ENCODE measurements at regions not wholly inside any gene's neighbourhood (a gene's known extent, or its start where the extent isn't known, plus 50 kb on each side); places are given as distances from the start of the nearest gene placed in this dataset.

GRCh38 chr1:101108111-101108500, 82.5 kb upstream of the DPH5 start:
- DNase-seq (ENCODE audit: low read depth) = no peak
- in situ Hi-C loops (cut with HindIII; ENCODE audit: low pct_unique_long_range_greater_than_20kb, low sequenced_read_pairs) = no loop called here

DNA sequence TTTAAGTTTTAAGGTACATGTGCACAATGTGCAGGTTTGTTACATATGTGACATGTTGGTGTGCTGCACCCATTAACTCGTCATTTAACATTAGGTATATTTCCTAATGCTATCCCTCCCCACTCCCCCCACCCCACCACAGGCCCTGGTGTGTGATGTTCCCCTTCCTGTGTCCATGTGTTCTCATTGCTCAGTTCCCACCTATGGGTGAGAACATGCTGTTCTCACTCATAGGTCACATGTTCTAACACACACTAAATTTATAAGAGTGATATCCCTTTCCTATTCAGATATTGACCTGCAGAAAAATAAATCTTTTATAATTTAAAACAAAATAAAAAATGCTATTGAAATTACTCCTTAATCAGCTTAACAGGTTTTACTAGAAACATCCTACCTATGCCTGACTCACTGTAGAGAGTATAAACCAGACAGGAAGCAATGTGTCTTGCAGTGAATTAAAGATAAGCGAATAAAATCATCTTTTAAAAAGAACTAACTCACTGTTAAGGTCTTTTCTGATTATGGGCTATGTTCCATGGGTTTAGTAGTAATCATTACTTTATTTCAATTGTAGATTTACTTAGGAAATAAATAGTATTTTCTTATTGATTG, 82.0 kb upstream of the DPH5 start:
- no peak for DNase-seq (ENCODE audit: low read depth)
- in situ Hi-C loops (cut with HindIII; ENCODE audit: low pct_unique_long_range_greater_than_20kb, low sequenced_read_pairs) = no loop called here

DNA sequence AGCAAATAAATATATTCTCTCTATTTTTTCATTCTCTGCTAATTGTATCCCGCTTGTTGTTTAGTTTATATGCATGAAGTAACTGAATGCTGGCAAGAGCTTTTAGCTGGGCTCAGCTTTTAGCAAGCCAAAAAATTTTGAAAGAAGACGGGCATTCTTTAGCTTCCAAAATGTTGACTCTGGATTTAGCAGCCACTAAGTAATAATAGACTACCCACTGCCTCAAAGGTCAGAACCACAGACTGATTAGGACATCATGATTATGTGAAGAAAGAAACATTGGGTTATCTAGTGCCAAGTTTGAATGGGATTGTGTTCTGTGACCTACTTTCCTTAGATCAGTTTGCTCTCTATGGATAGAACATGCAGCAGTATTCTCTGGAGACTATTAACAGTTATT, 80.3 kb upstream of the DPH5 start:
- no peak for DNase-seq (ENCODE audit: low read depth)
- in situ Hi-C loops (cut with HindIII; ENCODE audit: low pct_unique_long_range_greater_than_20kb, low sequenced_read_pairs) = no loop called here

DNA sequence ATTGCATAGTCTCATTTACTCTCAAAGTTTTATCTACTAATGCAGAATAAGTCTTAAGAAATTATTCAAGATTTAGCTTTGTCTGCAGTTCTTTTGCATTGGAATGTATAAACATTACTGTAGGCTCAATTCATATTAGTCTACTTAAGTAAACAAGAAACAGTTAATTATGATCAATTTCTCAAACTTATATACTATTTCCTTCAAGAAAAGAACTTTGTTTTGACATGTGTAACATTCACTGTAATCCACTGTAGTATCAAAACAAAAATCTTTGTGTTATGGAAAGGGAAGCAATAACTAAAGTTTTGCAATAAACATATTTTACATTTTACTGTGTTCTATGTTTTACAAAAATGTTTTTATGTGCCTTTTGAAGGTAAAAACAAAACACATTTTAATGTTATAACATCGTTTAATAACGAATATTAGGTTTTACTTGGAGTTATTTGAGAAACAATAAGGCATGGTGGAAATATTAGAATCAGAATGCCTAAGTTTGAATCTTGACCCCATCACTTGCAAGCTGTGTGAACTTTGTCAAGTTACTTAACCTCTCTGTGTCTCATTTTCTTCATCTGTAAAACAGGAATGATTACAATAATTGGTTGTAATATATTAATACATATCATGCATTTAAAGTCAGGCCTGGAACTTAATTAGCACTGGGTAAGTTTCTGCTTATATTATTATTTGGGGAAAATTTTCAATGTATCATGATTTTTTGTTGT, 77.0 kb upstream of the DPH5 start:
- no peak for DNase-seq (ENCODE audit: low read depth)

GRCh38 chr1:101101360-101101759, 75.8 kb upstream of the DPH5 start:
- no peak for DNase-seq (ENCODE audit: low read depth)
- in situ Hi-C loops (cut with HindIII; ENCODE audit: low pct_unique_long_range_greater_than_20kb, low sequenced_read_pairs) = no loop called here

More for the DNA sequence above, 77.0 kb upstream of the DPH5 start:
- in situ Hi-C loops (cut with HindIII; ENCODE audit: low pct_unique_long_range_greater_than_20kb, low sequenced_read_pairs) = no loop called here

- in situ Hi-C loops (cut with HindIII; ENCODE audit: low pct_unique_long_range_greater_than_20kb, low sequenced_read_pairs) = no loop called here
- no peak for DNase-seq (ENCODE audit: low read depth)
These were observed 75.1 kb upstream of the DPH5 start for GRCh38 chr1:101100674-101101073.

GRCh38 chr1:101098907-101099306, 73.3 kb upstream of the DPH5 start:
- DNase-seq (ENCODE audit: low read depth) = no peak
- in situ Hi-C loops (cut with HindIII; ENCODE audit: low pct_unique_long_range_greater_than_20kb, low sequenced_read_pairs) = no loop called here

GRCh38 chr1:101098327-101098726, 72.7 kb upstream of the DPH5 start:
- no peak for DNase-seq (ENCODE audit: low read depth)
- in situ Hi-C loops (cut with HindIII; ENCODE audit: low pct_unique_long_range_greater_than_20kb, low sequenced_read_pairs) = no loop called here

- DNase-seq (ENCODE audit: low read depth) = no peak
- in situ Hi-C loops (cut with HindIII; ENCODE audit: low pct_unique_long_range_greater_than_20kb, low sequenced_read_pairs) = no loop called here
These were observed 64.2 kb upstream of the DPH5 start for GRCh38 chr1:101089613-101090338.

GRCh38 chr1:101088431-101088830, 62.8 kb upstream of the DPH5 start:
- no peak for DNase-seq (ENCODE audit: low read depth)
- in situ Hi-C loops (cut with HindIII; ENCODE audit: low pct_unique_long_range_greater_than_20kb, low sequenced_read_pairs) = no loop called here

DNA sequence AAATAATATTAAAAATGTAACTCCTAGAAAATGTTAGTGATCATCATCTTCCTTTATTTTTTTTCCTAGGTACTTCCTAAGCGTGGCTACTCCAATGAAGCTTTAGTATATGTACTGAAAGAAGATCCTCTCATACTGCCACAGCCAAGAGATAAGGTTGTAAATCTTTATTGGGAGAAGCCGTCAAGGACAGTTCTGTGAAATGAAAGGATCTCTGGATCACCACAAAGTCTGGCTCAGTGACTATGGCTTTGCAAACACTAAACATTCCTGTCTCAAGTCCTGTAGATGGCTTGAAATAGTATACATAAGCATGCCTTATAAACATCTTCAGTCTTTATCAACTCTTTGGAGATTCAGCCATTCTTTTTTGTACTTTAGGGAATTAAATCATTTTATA, 61.2 kb upstream of the DPH5 start:
- in situ Hi-C loops (cut with HindIII; ENCODE audit: low pct_unique_long_range_greater_than_20kb, low sequenced_read_pairs) = no loop called here
- no peak for DNase-seq (ENCODE audit: low read depth)

GRCh38 chr1:101081496-101082488, 56.2 kb upstream of the DPH5 start:
- no peak for DNase-seq (ENCODE audit: low read depth)
- in situ Hi-C loops (cut with HindIII; ENCODE audit: low pct_unique_long_range_greater_than_20kb, low sequenced_read_pairs) = no loop called here

GRCh38 chr1:101080859-101081258, 55.3 kb upstream of the DPH5 start:
- in situ Hi-C loops (cut with HindIII; ENCODE audit: low pct_unique_long_range_greater_than_20kb, low sequenced_read_pairs) = no loop called here
- no peak for DNase-seq (ENCODE audit: low read depth)

- in situ Hi-C loops (cut with HindIII; ENCODE audit: low pct_unique_long_range_greater_than_20kb, low sequenced_read_pairs) = no loop called here
- DNase-seq (ENCODE audit: low read depth) = no peak
These were observed 53.8 kb upstream of the DPH5 start for GRCh38 chr1:101079341-101079740.

DNA sequence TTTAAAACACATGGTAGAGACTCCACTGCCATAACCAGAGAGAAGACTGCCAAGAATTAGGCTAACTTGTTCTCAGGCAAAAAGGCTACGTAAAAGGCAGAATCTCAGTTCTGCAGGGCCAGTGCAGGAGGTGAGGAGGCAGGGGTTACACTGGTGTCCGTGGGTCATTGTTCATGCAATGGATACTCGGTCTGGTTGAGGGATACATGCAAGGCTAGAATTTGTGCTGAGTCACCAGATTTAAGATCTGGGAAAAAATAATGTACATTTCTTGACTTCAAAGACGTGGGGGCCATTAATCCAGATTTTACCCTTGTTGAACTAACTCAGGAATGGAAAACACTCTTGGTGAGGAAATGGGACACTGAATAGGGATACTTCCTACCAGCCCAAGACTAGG, 52.3 kb upstream of the DPH5 start:
- DNase-seq (ENCODE audit: low read depth) = no peak
- in situ Hi-C loops (cut with HindIII; ENCODE audit: low pct_unique_long_range_greater_than_20kb, low sequenced_read_pairs) = no loop called here

DNA sequence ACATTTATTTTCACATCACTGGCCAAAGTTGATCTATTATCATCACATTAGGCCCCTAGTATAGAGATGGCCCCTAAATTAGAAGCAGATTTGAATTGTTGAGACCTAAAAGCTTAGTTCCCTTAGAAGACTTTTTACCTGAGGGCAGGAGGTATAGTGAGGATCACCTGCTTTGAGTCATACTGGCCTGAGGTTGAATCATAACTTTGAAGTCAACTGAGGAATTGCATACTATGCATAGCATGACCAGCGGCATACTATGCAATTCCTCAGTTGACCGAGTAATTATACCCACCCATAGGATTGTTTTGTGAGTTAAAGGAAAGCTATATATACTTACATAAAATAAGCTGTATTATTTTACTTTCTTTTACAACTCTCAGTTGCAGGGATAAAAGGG, 50.3 kb upstream of the DPH5 start:
- in situ Hi-C loops (cut with HindIII; ENCODE audit: low pct_unique_long_range_greater_than_20kb, low sequenced_read_pairs) = no loop called here

More for the DNA sequence above, 50.3 kb upstream of the DPH5 start:
- DNase-seq (ENCODE audit: low read depth) = no peak
